GM12891 (cell line): ENCODE measurements at regions not wholly inside any gene's neighbourhood (a gene's known extent, or its start where the extent isn't known, plus 50 kb on each side); places are given as distances from the start of the nearest gene placed in this dataset.

Source experiments
- PAX5 ChIP-seq: IDR thresholded peaks from 2 replicates; pipeline ENCODE4 v1.6.1; 2011; ENCODE audit warnings: low read length, moderate library complexity, mild to moderate bottlenecking; ENCODE audit not compliant: insufficient read depth, severe bottlenecking
- POLR2A ChIP-seq: IDR thresholded peaks from 2 replicates; pipeline ENCODE4 v1.6.1; 2011; ENCODE audit warnings: low read depth, low read length, control low read depth
- POLR2AphosphoS5 ChIP-seq: IDR thresholded peaks from 2 replicates; pipeline ENCODE4 v1.6.1; 2011; ENCODE audit warnings: low read depth, low read length, control low read depth
- POU2F2 ChIP-seq: IDR thresholded peaks from 2 replicates; pipeline ENCODE4 v1.6.1; 2011; ENCODE audit warnings: low read depth, mild to moderate bottlenecking, control low read depth, low read length, moderate library complexity
- SPI1 ChIP-seq: IDR thresholded peaks from 2 replicates; pipeline ENCODE4 v1.6.1; 2011; ENCODE audit warnings: low read depth, low read length, control low read depth
- TAF1 ChIP-seq: IDR thresholded peaks from 2 replicates; pipeline ENCODE4 v1.6.1; 2011; ENCODE audit warnings: low read depth, low read length, control low read depth

GRCh38 chr12:98045395-98045794 is 470.0 kb upstream of the TMPO start:
- TF ChIP-seq TAF1 = no peak
- no peak for TF ChIP-seq POLR2A
- TF ChIP-seq POLR2AphosphoS5 = no peak
- no peak for TF ChIP-seq POU2F2
- no peak for TF ChIP-seq SPI1
- no peak for TF ChIP-seq PAX5
